ENCODE measurements at regions not wholly inside any gene's neighbourhood (a gene's known extent, or its start where the extent isn't known, plus 50 kb on each side); places are given as distances from the start of the nearest gene placed in this dataset.
"Not testable (repeated sequence)": the region's sequence is repeated elsewhere in the genome, so short reads cannot be mapped to it uniquely, and the experiment has no call there.

DNA sequence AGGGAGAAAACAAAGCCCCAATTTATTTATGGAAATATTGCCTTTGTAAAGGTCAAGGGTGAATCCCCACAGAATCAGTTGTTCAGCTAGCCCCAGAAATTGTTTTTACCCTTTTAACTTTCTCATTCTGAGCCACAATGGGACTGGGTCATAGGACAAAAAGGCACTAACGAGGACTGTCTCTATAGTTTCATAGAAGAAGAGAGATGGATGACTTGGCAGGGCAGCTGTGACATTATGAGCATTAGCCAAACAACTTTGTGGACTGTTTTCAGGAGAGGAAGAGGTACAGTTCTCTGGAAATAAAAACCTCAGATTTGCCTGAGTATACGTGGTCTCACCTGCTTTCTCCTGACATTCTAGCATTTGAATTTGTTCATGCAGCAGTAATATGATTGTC is 1155.8 kb upstream of the CHAC2 start:
- Histone ChIP-seq H3K36me3 (ENCODE audit: control insufficient read depth in 4 of 4, insufficient read depth in 4 of 4, low read length in 3 of 4) (no peaks in the 10 kb centered on the region), H3K4me1 (ENCODE audit: control extremely low read depth in 1 of 4, control insufficient read depth in 4 of 4, insufficient read depth in 4 of 4, low read length in 3 of 4) (no peaks in the 10 kb centered on the region), H3K4me3 (ENCODE audit: control insufficient read depth in 1 of 7, extremely low read depth in 1 of 7, insufficient read depth in 4 of 7, low read depth in 2 of 7, low read length in 6 of 7) (no peak overlapping the region), H3K9me3 (ENCODE audit: control extremely low read depth in 1 of 5, control insufficient read depth in 4 of 5, insufficient read depth in 2 of 5, low read depth in 1 of 5, low read length in 4 of 5) (no peaks in the 10 kb centered on the region), H3K27me3 (replicated peaks in 2 of 5; ENCODE audit: control insufficient read depth in 4 of 5, insufficient read depth in 5 of 5, low read length in 4 of 5) (no peaks in the 10 kb centered on the region), H3K27ac (ENCODE audit: insufficient read depth in 1 of 2, low read depth in 1 of 2, low read length in 2 of 2, poor library complexity in 1 of 2, severe bottlenecking in 2 of 2) (no peak overlapping the region)
- no peak for DNase-seq
- 75% methylated on average over 1 of the region's 2 CpGs for WGBS (ENCODE audit: insufficient coverage)
- ChIA-PET POLR2A (no interaction called here), CTCF (no interaction called here)

DNA sequence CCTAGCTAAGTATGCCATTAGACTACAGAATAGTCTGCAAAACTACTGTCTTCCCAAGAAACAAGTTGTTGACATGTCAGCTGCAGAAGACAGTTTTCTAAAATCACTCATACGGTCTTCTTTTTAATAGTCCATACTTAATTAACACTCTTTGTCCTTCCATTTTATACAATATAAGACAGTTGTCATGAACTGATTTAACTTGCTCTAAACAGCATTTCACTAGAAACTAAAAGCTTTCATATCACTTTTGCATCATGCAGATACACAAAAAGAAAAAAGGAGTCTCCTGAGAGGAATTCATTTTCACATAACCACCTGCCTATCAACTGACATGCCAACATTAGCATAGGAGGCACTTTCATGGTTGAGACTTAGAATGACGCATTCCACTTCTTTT is 1159.6 kb upstream of the CHAC2 start:
- POLR2A ChIA-PET, result interaction anchor here (0.5 kb wide), 1 partner anchor 1118 kb away, joined by 3 read pairs; no protein-coding TSS in a partner anchor
- no peak overlapping the region for H3K27ac ChIP-seq (ENCODE audit: insufficient read depth in 1 of 2, low read depth in 1 of 2, low read length in 2 of 2, poor library complexity in 1 of 2, severe bottlenecking in 2 of 2)
- DNase-seq, result no peak
- no peaks in the 10 kb centered on the region for H3K4me1 ChIP-seq (ENCODE audit: control extremely low read depth in 1 of 4, control insufficient read depth in 4 of 4, insufficient read depth in 4 of 4, low read length in 3 of 4)
- H3K36me3 ChIP-seq (ENCODE audit: control insufficient read depth in 4 of 4, insufficient read depth in 4 of 4, low read length in 3 of 4), result no peaks in the 10 kb centered on the region
- 100% methylated on average over 1 of the region's 2 CpGs for WGBS (ENCODE audit: insufficient coverage)
- H3K9me3 ChIP-seq (ENCODE audit: control extremely low read depth in 1 of 5, control insufficient read depth in 4 of 5, insufficient read depth in 2 of 5, low read depth in 1 of 5, low read length in 4 of 5), result peaks cover 0 to 2% (median 0%) of the 10 kb centered on the region in 5 experiments
- no peaks in the 10 kb centered on the region for H3K27me3 ChIP-seq (replicated peaks in 2 of 5; ENCODE audit: control insufficient read depth in 4 of 5, insufficient read depth in 5 of 5, low read length in 4 of 5)
- no peak overlapping the region for H3K4me3 ChIP-seq (ENCODE audit: control insufficient read depth in 1 of 7, extremely low read depth in 1 of 7, insufficient read depth in 4 of 7, low read depth in 2 of 7, low read length in 6 of 7)
- CTCF ChIA-PET, result no interaction called here

DNA sequence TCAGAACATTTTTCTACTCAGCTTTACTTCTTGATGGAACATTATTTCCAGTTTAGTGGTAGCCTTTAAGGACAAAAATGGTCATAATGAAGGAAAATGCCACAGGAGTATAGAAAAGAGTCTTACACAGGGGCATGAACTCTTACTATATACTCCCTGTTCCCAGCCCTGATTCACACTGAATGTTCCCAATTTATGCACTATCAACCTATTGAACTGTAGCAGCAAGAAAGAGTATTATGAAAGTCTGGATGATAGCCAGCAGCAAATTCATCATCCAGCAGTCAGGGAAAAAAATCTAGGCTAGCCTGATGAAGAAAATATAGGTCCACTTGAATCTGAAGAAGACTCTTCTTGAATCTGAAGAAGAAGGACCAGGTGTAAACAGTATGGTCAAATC is 1170.3 kb upstream of the CHAC2 start:
- Histone ChIP-seq H3K9me3 (ENCODE audit: control extremely low read depth in 1 of 5, control insufficient read depth in 4 of 5, insufficient read depth in 2 of 5, low read depth in 1 of 5, low read length in 4 of 5) (peaks cover 0 to under 1% (median 0%) of the 10 kb centered on the region in 5 experiments), H3K4me1 (ENCODE audit: control extremely low read depth in 1 of 4, control insufficient read depth in 4 of 4, insufficient read depth in 4 of 4, low read length in 3 of 4) (no peaks in the 10 kb centered on the region), H3K36me3 (ENCODE audit: control insufficient read depth in 4 of 4, insufficient read depth in 4 of 4, low read length in 3 of 4) (no peaks in the 10 kb centered on the region), H3K4me3 (ENCODE audit: control insufficient read depth in 1 of 7, extremely low read depth in 1 of 7, insufficient read depth in 4 of 7, low read depth in 2 of 7, low read length in 6 of 7) (no peak overlapping the region), H3K27me3 (replicated peaks in 2 of 5; ENCODE audit: control insufficient read depth in 4 of 5, insufficient read depth in 5 of 5, low read length in 4 of 5) (no peaks in the 10 kb centered on the region), H3K27ac (ENCODE audit: insufficient read depth in 1 of 2, low read depth in 1 of 2, low read length in 2 of 2, poor library complexity in 1 of 2, severe bottlenecking in 2 of 2) (no peak overlapping the region)
- no peak for DNase-seq
- ChIA-PET CTCF (no interaction called here), POLR2A (no interaction called here)

DNA sequence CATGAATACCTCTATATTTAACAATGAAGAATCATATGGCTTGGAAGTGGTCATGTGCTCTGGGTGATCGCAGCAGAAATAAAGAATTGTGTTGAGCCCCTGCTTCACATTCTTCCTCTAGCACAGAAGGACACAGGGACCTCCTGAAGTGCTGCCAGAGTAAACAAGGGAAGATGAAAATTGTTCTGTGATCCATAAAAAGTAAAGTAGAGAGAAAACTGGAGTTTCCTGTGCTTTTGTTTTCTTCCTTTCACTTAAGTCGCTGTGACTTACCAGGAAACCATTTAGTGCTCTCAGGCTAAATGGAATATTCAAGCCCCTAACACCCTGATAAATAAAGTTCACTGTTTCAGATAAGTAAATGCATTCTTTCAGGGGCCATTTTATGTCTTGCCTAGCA is 1173.6 kb upstream of the CHAC2 start:
- WGBS (ENCODE audit: insufficient coverage), result no CpG with 5 or more reads among the region's 2 CpGs
- CTCF ChIA-PET, result no interaction called here
- no peaks in the 10 kb centered on the region for H3K27me3 ChIP-seq (replicated peaks in 2 of 5; ENCODE audit: control insufficient read depth in 4 of 5, insufficient read depth in 5 of 5, low read length in 4 of 5)

DNA sequence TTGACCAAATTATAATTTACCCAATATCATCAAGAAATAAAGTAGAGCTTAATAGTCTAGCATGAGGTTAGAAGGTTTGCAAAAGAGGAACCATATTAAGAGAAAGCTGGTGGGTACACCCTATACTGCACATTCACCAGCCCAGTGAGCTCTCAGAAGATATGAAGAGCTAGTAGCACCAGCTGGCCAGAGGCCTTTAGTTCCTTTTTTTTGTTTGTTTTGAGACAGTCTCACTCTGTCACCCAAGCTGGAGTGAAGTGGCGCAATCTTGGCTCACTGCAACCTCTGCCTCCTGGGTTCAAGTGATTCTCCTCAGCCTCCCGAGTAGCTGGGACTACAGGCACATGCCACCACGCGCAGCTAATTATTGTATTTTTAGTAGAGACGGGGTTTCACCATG is 1183.5 kb upstream of the CHAC2 start:
- 90% methylated on average over 2 of the region's 5 CpGs for WGBS (ENCODE audit: insufficient coverage)
- CTCF ChIA-PET, result not testable (repeated sequence)

More for the DNA sequence above, 1173.6 kb upstream of the CHAC2 start:
- H3K9me3 ChIP-seq (ENCODE audit: control extremely low read depth in 1 of 5, control insufficient read depth in 4 of 5, insufficient read depth in 2 of 5, low read depth in 1 of 5, low read length in 4 of 5), result peaks cover 0 to 3% (median 0%) of the 10 kb centered on the region in 5 experiments
- POLR2A ChIA-PET, result no interaction called here
- H3K4me3 ChIP-seq (ENCODE audit: control insufficient read depth in 1 of 7, extremely low read depth in 1 of 7, insufficient read depth in 4 of 7, low read depth in 2 of 7, low read length in 6 of 7), result no peak overlapping the region
- DNase-seq, result no peak
- H3K4me1 ChIP-seq (ENCODE audit: control extremely low read depth in 1 of 4, control insufficient read depth in 4 of 4, insufficient read depth in 4 of 4, low read length in 3 of 4), result no peaks in the 10 kb centered on the region
- no peak overlapping the region for H3K27ac ChIP-seq (ENCODE audit: insufficient read depth in 1 of 2, low read depth in 1 of 2, low read length in 2 of 2, poor library complexity in 1 of 2, severe bottlenecking in 2 of 2)
- H3K36me3 ChIP-seq (ENCODE audit: control insufficient read depth in 4 of 4, insufficient read depth in 4 of 4, low read length in 3 of 4), result no peaks in the 10 kb centered on the region

DNA sequence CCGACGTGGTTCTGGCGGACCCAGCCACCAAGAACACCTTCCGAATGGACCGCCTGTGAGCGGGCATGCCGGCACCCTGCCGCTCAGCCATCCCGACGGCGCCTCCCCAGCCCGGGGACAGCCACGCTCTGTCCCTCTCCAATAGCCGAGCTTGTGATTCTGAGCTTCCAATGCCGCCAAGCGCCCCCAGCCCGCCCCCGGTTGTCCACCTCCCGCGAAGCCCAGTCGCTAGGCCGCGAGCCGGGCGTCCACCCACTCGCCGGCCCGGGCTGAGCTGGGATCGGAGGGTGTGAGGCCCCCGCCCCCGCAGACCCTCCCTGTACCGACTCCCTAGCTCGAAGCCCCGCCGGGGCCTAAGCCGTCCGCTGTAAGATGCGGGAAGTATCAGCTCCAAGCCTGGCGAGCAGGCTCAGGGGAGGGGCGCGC is 1195.1 kb upstream of the CHAC2 start:
- Histone ChIP-seq H3K4me3 (ENCODE audit: control insufficient read depth in 1 of 7, extremely low read depth in 1 of 7, insufficient read depth in 4 of 7, low read depth in 2 of 7, low read length in 6 of 7) (no peak overlapping the region), H3K27me3 (replicated peaks in 2 of 5; ENCODE audit: control insufficient read depth in 4 of 5, insufficient read depth in 5 of 5, low read length in 4 of 5) (no peaks in the 10 kb centered on the region), H3K4me1 (ENCODE audit: control extremely low read depth in 1 of 4, control insufficient read depth in 4 of 4, insufficient read depth in 4 of 4, low read length in 3 of 4) (no peaks in the 10 kb centered on the region), H3K36me3 (ENCODE audit: control insufficient read depth in 4 of 4, insufficient read depth in 4 of 4, low read length in 3 of 4) (no peaks in the 10 kb centered on the region), H3K9me3 (ENCODE audit: control extremely low read depth in 1 of 5, control insufficient read depth in 4 of 5, insufficient read depth in 2 of 5, low read depth in 1 of 5, low read length in 4 of 5) (peaks cover 1 to 8% (median 6%) of the 10 kb centered on the region in 5 experiments), H3K27ac (ENCODE audit: insufficient read depth in 1 of 2, low read depth in 1 of 2, low read length in 2 of 2, poor library complexity in 1 of 2, severe bottlenecking in 2 of 2) (no peak overlapping the region)
- WGBS (ENCODE audit: insufficient coverage), result 98% methylated on average over 41 of the region's 41 CpGs
- DNase-seq, result no peak
- ChIA-PET CTCF (no interaction called here), POLR2A (no interaction called here)

More for the DNA sequence above, 1183.5 kb upstream of the CHAC2 start:
- not testable (repeated sequence) for H3K9me3 ChIP-seq (ENCODE audit: control extremely low read depth in 1 of 5, control insufficient read depth in 4 of 5, insufficient read depth in 2 of 5, low read depth in 1 of 5, low read length in 4 of 5); H3K4me3 ChIP-seq (ENCODE audit: control insufficient read depth in 1 of 7, extremely low read depth in 1 of 7, insufficient read depth in 4 of 7, low read depth in 2 of 7, low read length in 6 of 7); H3K27ac ChIP-seq (ENCODE audit: insufficient read depth in 1 of 2, low read depth in 1 of 2, low read length in 2 of 2, poor library complexity in 1 of 2, severe bottlenecking in 2 of 2); H3K27me3 ChIP-seq (replicated peaks in 2 of 5; ENCODE audit: control insufficient read depth in 4 of 5, insufficient read depth in 5 of 5, low read length in 4 of 5); DNase-seq; H3K4me1 ChIP-seq (ENCODE audit: control extremely low read depth in 1 of 4, control insufficient read depth in 4 of 4, insufficient read depth in 4 of 4, low read length in 3 of 4); H3K36me3 ChIP-seq (ENCODE audit: control insufficient read depth in 4 of 4, insufficient read depth in 4 of 4, low read length in 3 of 4)
- POLR2A ChIA-PET, result interaction anchor here (0.6 kb wide), 1 partner anchor 69 kb away, joined by 4 read pairs; no protein-coding TSS in a partner anchor

DNA sequence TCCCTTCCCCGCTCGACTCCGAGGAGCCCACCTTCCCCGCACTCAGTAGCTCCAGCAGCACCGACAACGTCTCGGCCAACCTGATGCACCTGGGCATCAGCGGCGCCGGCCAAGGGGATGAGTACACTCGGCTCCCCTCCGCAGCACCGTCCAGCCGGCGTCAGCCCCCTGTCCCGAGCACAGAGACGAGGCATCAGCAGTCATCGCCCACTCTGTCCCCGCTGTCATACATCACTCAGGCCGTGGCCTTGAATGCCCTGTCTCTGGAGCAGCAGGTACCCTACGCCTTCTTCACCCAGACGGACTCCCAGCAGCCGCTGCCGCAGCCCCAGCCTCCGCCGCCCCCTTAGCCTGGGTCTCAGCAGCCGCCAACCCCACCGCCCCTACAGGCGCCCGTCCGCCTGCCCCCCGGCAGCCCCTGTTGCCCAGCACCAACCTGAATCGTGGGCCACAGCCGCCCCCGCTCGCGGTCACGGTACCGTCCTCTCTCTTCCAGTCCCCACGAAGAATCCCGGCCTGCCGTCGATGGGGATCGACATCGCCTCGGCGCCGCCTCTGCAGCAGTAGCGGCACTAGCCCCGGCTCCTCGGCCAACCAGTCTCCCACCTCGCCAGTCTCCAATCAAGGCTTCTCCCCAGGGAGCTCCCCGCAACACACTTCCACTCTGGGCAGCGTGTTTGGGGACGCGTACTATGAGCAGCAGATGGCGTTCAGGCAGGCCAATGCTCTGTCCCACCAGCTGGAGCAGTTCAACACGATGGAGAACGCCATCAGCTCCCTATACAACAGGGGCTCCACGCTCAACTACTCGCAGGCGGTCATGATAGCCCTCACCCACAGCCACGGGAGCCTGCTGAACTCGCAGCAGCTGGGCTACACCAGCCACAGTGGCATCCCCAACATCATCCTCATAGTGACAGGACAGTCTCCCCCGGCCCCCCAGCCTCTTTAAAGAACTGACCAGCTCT is 1195.9 kb upstream of the CHAC2 start:
- CTCF ChIA-PET, result no interaction called here
- no peaks in the 10 kb centered on the region for H3K36me3 ChIP-seq (ENCODE audit: control insufficient read depth in 4 of 4, insufficient read depth in 4 of 4, low read length in 3 of 4)
- 96% methylated on average over 65 of the region's 65 CpGs for WGBS (ENCODE audit: insufficient coverage)
- H3K9me3 ChIP-seq (ENCODE audit: control extremely low read depth in 1 of 5, control insufficient read depth in 4 of 5, insufficient read depth in 2 of 5, low read depth in 1 of 5, low read length in 4 of 5), result peaks cover 1 to 8% (median 6%) of the 10 kb centered on the region in 5 experiments
- POLR2A ChIA-PET, result no interaction called here
- H3K27me3 ChIP-seq (replicated peaks in 2 of 5; ENCODE audit: control insufficient read depth in 4 of 5, insufficient read depth in 5 of 5, low read length in 4 of 5), result no peaks in the 10 kb centered on the region
- H3K4me3 ChIP-seq (ENCODE audit: control insufficient read depth in 1 of 7, extremely low read depth in 1 of 7, insufficient read depth in 4 of 7, low read depth in 2 of 7, low read length in 6 of 7), result no peak overlapping the region
- H3K4me1 ChIP-seq (ENCODE audit: control extremely low read depth in 1 of 4, control insufficient read depth in 4 of 4, insufficient read depth in 4 of 4, low read length in 3 of 4), result no peaks in the 10 kb centered on the region
- H3K27ac ChIP-seq (ENCODE audit: insufficient read depth in 1 of 2, low read depth in 1 of 2, low read length in 2 of 2, poor library complexity in 1 of 2, severe bottlenecking in 2 of 2), result no peak overlapping the region
- no peak for DNase-seq

All from common myeloid progenitor, CD34-positive (primary cell).